Epithelial cell of proximal tubule (primary cell): ENCODE measurements at regions not wholly inside any gene's neighbourhood (a gene's known extent, or its start where the extent isn't known, plus 50 kb on each side); places are given as distances from the start of the nearest gene placed in this dataset.

Source experiments
- DNase-seq: peaks from one replicate; pipeline ENCODE4 v3.0.0-alpha.2; 2011; ENCODE audit warnings: low read depth
- H3K4me3 ChIP-seq: 2 replicates; pipeline ENCODE4 v1.5.1; 2011; ENCODE audit warnings: low read depth, mild to moderate bottlenecking, low read length
- CTCF ChIP-seq: conservative IDR thresholded peaks from 2 replicates; pipeline ENCODE4 v1.5.1; 2012; ENCODE audit warnings: low read depth, mild to moderate bottlenecking, low read length

GRCh38 chr9:81145331-81145963 is 543.9 kb downstream of the TLE1 start:
- DNase-seq, result no peak
- TF ChIP-seq CTCF, result no peak
- no peak overlapping the region for H3K4me3 ChIP-seq

GRCh38 chr9:81141961-81142360 is 547.4 kb downstream of the TLE1 start:
- no peak for DNase-seq
- H3K4me3 ChIP-seq, result no peak overlapping the region
- no peak for TF ChIP-seq CTCF

- no peak for DNase-seq
- no peak overlapping the region for H3K4me3 ChIP-seq
- TF ChIP-seq CTCF, result no peak
Measured at GRCh38 chr9:81137976-81138568, 551.3 kb downstream of the TLE1 start.

- H3K4me3 ChIP-seq, result no peak overlapping the region
- no peak for TF ChIP-seq CTCF
- no peak for DNase-seq
Measured at GRCh38 chr9:81132796-81133195, 556.6 kb downstream of the TLE1 start.

- TF ChIP-seq CTCF, result no peak
- no peak overlapping the region for H3K4me3 ChIP-seq
- DNase-seq, result no peak
Measured at GRCh38 chr9:81132318-81132717, 557.0 kb downstream of the TLE1 start.

- H3K4me3 ChIP-seq, result no peak overlapping the region
- DNase-seq, result no peak
- TF ChIP-seq CTCF, result no peak
Measured at GRCh38 chr9:81128701-81129100, 560.6 kb downstream of the TLE1 start.
